Transverse colon (tissue), 4 donors: ENCODE measurements at regions not wholly inside any gene's neighbourhood (a gene's known extent, or its start where the extent isn't known, plus 50 kb on each side); places are given as distances from the start of the nearest gene placed in this dataset.

Experiments
- DNase-seq: peaks from one replicate; pipeline ENCODE4 v3.0.0-alpha.2; 2019
- H3K27ac ChIP-seq, 4 donors: fragments of 200-600 bp; sonication (generic); 2 replicates each; pipeline ENCODE4 v1.5.1; 2016 to 2018; ENCODE audit warnings: inconsistent platforms in 4 of 4
- H3K27me3 ChIP-seq: fragments of 200-600 bp; sonication (generic); 2 replicates; pipeline ENCODE4 v1.5.1; 2017; ENCODE audit warnings: inconsistent platforms
- H3K36me3 ChIP-seq, 4 donors: fragments of 200-600 bp; sonication (generic); 2 replicates each; pipeline ENCODE4 v1.5.1; 2017 to 2019; ENCODE audit warnings: inconsistent platforms in 4 of 4
- H3K4me1 ChIP-seq, 4 donors: fragments of 200-600 bp; sonication (generic); 2 replicates each; pipeline ENCODE4 v1.5.1; 2017 to 2020; ENCODE audit warnings: inconsistent platforms in 4 of 4
- H3K4me3 ChIP-seq, 4 donors: fragments of 200-600 bp; sonication (generic); 1 replicate in 1 of 4; 2 replicates in 3 of 4; pipeline versions ENCODE4 v1.5.1 to v1.6.1; 2017 to 2019; ENCODE audit warnings: inconsistent platforms in 4 of 4
- H3K9me3 ChIP-seq, 2 donors: fragments of 200-600 bp; sonication (generic); 2 replicates each; pipeline ENCODE4 v1.5.1; 2017 to 2019; ENCODE audit warnings: inconsistent platforms in 2 of 2
- EP300 ChIP-seq: sonication (generic); formaldehyde crosslinking; IDR thresholded peaks from one replicate; pipeline ENCODE4 v1.6.1; 2017; ENCODE audit warnings: antibody characterized with exemption, low read depth
- POLR2A ChIP-seq: fragments of 450-650 bp; IDR thresholded peaks from one replicate; pipeline ENCODE4 v1.6.1; 2016; ENCODE audit warnings: antibody characterized with exemption, mild to moderate bottlenecking, moderate library complexity
- POLR2AphosphoS5 ChIP-seq, 3 donors: sonication (generic); formaldehyde crosslinking; IDR thresholded peaks; one replicate each; pipeline ENCODE4 v1.6.1; 2016; ENCODE audit warnings: antibody characterized with exemption in 3 of 3
- WGBS, 2 donors: methylation state at CpG; one replicate each; pipeline ENCODE4 v1.1.5; 2018; ENCODE audit warnings: low coverage in 1 of 2; 5-methylcytosine and 5-hydroxymethylcytosine counted together
- in situ Hi-C, 4 donors: fragments of 200-750 bp; cut with MboI; loops; one replicate each; pipeline versions ENCODE4 v1.15.0 to v1.15.1; 2017; ENCODE audit warnings: low sequenced_read_pairs in 3 of 4, low pct_ligation_motif_present in 1 of 4, low pct_unique_long_range_greater_than_20kb in 1 of 4
- intact Hi-C: fragments of 100-400 bp; cut with DNase I; formaldehyde crosslinking; loops from one replicate; pipeline ENCODE4 v1.15.1; 2023; ENCODE audit warnings: low total_unique reads
- TF ChIP-seq, protein P1 (sequence below), 5 experiments: fragments of 200-600 bp in 3 of 5; fragments of 450-650 bp in 2 of 5; sonication (generic) in 3 of 5; IDR thresholded peaks; 1 replicate in 2 of 5; 2 replicates in 3 of 5; pipeline ENCODE4 v1.5.1; 2016 to 2017; ENCODE audit warnings: antibody characterized with exemption in 5 of 5, inconsistent platforms in 3 of 5, mild to moderate bottlenecking in 2 of 5, moderate library complexity in 1 of 5

DNA sequence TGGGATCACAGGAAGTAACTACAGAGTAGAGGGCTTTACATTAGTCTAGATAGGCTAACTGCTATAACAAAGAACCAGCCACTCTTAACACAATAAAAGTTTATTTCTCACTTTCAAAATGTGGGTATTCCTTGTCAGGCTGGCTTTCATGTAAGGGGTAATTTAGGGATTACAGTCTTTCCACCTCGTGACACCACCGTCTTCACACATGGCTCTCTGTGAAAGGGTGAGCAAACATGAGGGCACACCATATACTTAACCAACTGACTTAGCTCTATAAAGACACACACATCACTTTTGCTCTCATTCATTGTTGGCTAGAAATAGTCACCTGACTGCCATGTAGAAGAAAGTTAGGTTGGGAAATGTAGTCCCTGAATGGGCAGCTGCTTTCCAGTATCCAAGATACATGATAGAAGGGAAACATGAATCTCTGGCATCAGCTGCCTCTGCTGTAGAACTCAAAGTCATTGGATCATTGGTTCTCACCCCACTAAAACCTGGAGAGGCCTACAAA, 66.1 kb upstream of the CRY1 start:
- 61 to 63% methylated on average over 2 of the region's 2 CpGs for WGBS, 2 donors
- Histone ChIP-seq H3K27ac (no peak overlapping the region), H3K36me3 (no peaks in the 10 kb centered on the region), H3K4me3 (no peak overlapping the region), H3K27me3 (peaks cover 11% of the 10 kb centered on the region), H3K4me1 (no peaks in the 10 kb centered on the region), H3K9me3 (no peaks in the 10 kb centered on the region)
- in situ Hi-C loops, result no loop called here
- intact Hi-C loops, result no loop called here
- no peak for TF ChIP-seq EP300
- TF ChIP-seq POLR2AphosphoS5 (IDR thresholded peaks at IDR 0.05), result no peak
- no peak for TF ChIP-seq POLR2A
- TF ChIP-seq, protein P1, sequence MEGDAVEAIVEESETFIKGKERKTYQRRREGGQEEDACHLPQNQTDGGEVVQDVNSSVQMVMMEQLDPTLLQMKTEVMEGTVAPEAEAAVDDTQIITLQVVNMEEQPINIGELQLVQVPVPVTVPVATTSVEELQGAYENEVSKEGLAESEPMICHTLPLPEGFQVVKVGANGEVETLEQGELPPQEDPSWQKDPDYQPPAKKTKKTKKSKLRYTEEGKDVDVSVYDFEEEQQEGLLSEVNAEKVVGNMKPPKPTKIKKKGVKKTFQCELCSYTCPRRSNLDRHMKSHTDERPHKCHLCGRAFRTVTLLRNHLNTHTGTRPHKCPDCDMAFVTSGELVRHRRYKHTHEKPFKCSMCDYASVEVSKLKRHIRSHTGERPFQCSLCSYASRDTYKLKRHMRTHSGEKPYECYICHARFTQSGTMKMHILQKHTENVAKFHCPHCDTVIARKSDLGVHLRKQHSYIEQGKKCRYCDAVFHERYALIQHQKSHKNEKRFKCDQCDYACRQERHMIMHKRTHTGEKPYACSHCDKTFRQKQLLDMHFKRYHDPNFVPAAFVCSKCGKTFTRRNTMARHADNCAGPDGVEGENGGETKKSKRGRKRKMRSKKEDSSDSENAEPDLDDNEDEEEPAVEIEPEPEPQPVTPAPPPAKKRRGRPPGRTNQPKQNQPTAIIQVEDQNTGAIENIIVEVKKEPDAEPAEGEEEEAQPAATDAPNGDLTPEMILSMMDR (IDR thresholded peaks at IDR 0.05), result no peak
- DNase-seq, result no peak

DNA sequence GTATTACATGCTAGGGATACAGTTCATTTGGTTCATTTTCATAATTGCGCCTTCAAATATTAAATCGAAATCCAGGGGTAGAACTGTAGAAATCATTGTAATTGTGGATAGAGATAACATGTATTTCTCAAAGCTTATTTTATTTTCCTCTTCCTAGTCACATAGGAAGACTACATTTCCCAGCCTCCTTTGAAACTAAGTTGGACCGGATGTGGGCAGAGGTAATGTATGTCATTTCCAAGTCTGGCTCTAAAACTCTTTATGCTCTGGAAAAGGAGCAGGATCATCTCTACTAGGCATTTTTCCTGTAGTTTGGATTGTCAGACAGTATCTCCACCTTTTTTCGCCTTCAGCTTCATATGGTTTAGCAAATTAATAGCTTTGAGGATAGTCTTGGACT, 70.1 kb upstream of the CRY1 start:
- no peak overlapping the region for H3K4me3 ChIP-seq
- H3K27me3 ChIP-seq, result peaks cover 7% of the 10 kb centered on the region
- in situ Hi-C loops, result no loop called here
- intact Hi-C loops, result no loop called here
- no peaks in the 10 kb centered on the region for H3K9me3 ChIP-seq
- no peaks in the 10 kb centered on the region for H3K4me1 ChIP-seq
- no peak for DNase-seq
- no peaks in the 10 kb centered on the region for H3K36me3 ChIP-seq
- 81 to 83% methylated on average over 3 to 4 of the region's 4 CpGs for WGBS, 2 donors
- TF ChIP-seq, protein P1 (IDR thresholded peaks at IDR 0.05), result no peak
- H3K27ac ChIP-seq, result no peak overlapping the region

DNA sequence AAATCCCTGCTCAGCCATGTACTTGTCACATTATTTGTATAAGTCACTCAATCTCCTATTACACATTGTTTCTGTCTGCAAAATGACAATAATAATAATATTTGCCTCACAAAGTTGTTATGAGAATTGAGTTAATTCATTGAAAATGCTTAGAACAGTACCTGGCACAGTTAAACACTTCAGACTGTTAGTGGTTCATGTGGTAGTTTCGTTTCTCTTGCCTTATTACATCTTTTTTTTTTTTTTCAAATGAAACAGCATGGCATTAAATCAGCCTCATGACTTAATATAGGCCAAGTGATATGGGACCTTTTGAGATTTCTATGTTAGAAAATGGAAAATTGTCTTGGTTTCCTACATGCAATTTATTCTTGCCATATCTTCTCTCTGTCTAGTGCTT, 71.0 kb upstream of the CRY1 start:
- Histone ChIP-seq H3K27ac (no peak overlapping the region), H3K27me3 (peaks cover 7% of the 10 kb centered on the region), H3K9me3 (no peaks in the 10 kb centered on the region), H3K4me3 (no peak overlapping the region), H3K4me1 (no peaks in the 10 kb centered on the region), H3K36me3 (no peaks in the 10 kb centered on the region)
- TF ChIP-seq EP300 (no peak), POLR2A (no peak), POLR2AphosphoS5 (IDR thresholded peaks at IDR 0.05) (no peak)
- TF ChIP-seq, protein P1 (IDR thresholded peaks at IDR 0.05), result no peak
- no peak for DNase-seq
- intact Hi-C loops (no loop called here), in situ Hi-C loops (no loop called here)
- 71 to 88% methylated on average over 1 of the region's 1 CpG for WGBS, 2 donors

DNA sequence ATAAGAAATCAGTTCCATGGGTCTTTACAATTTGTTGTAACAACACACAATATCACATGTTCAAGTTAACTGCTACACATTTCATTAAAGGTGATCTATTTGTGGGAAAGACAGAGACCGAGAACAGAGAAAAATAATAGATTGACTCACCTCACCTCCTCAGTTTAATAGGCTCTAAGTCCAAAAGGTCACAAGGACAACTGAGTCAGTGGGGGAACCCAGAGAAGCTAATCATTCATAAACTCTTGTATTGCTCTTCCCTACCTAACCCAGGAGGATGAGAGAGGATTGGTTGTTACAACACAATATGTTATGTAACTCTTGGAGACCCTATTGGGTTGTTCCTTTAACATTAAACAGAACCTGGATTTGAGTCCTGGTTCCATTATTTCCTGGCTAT, 72.2 kb upstream of the CRY1 start:
- Histone ChIP-seq H3K4me3 (no peak overlapping the region), H3K36me3 (no peaks in the 10 kb centered on the region), H3K4me1 (no peaks in the 10 kb centered on the region), H3K27me3 (peaks cover 10% of the 10 kb centered on the region), H3K9me3 (no peaks in the 10 kb centered on the region), H3K27ac (no peak overlapping the region)
- no peak for DNase-seq
- 50 to 78% methylated on average over 1 of the region's 1 CpG for WGBS, 2 donors
- intact Hi-C loops (no loop called here), in situ Hi-C loops (no loop called here)
- TF ChIP-seq POLR2A, result no peak
- TF ChIP-seq, protein P1 (IDR thresholded peaks at IDR 0.05), result no peak
- no peak for TF ChIP-seq POLR2AphosphoS5 (IDR thresholded peaks at IDR 0.05)
- TF ChIP-seq EP300, result no peak
